ENCODE measurements at regions not wholly inside any gene's neighbourhood (a gene's known extent, or its start where the extent isn't known, plus 50 kb on each side); places are given as distances from the start of the nearest gene placed in this dataset.

- no peaks in the 10 kb centered on the region for H3K9me3 ChIP-seq
- TF ChIP-seq CTCF (IDR thresholded peaks at IDR 0.05; ENCODE audit: low read depth, low read length), result no peak
- H3K4me1 ChIP-seq, result no peaks in the 10 kb centered on the region
- no peaks in the 10 kb centered on the region for H3K27me3 ChIP-seq
- no peak overlapping the region for H3K4me3 ChIP-seq (ENCODE audit: low read depth, low read length)
- no peaks in the 10 kb centered on the region for H3K36me3 ChIP-seq
- no peak for DNase-seq
These were observed 130.7 kb upstream of the RASSF8 start for GRCh38 chr12:25827747-25828146.

GRCh38 chr12:25828188-25828587 lies 130.3 kb upstream of the RASSF8 start:
- Histone ChIP-seq H3K36me3 (no peaks in the 10 kb centered on the region), H3K4me3 (ENCODE audit: low read depth, low read length) (no peak overlapping the region), H3K27me3 (no peaks in the 10 kb centered on the region), H3K9me3 (no peaks in the 10 kb centered on the region), H3K4me1 (no peaks in the 10 kb centered on the region)
- TF ChIP-seq CTCF (IDR thresholded peaks at IDR 0.05; ENCODE audit: low read depth, low read length), result no peak
- no peak for DNase-seq

GRCh38 chr12:25829192-25829591 lies 129.3 kb upstream of the RASSF8 start:
- no peak overlapping the region for H3K4me3 ChIP-seq (ENCODE audit: low read depth, low read length)
- no peak for DNase-seq
- TF ChIP-seq CTCF (IDR thresholded peaks at IDR 0.05; ENCODE audit: low read depth, low read length), result no peak
- no peaks in the 10 kb centered on the region for H3K36me3 ChIP-seq
- H3K27me3 ChIP-seq, result no peaks in the 10 kb centered on the region
- H3K9me3 ChIP-seq, result no peaks in the 10 kb centered on the region
- no peaks in the 10 kb centered on the region for H3K4me1 ChIP-seq

- DNase-seq, result no peak
- no peak for TF ChIP-seq CTCF (IDR thresholded peaks at IDR 0.05; ENCODE audit: low read depth, low read length)
- Histone ChIP-seq H3K27me3 (no peaks in the 10 kb centered on the region), H3K9me3 (no peaks in the 10 kb centered on the region), H3K36me3 (no peaks in the 10 kb centered on the region), H3K4me3 (ENCODE audit: low read depth, low read length) (no peak overlapping the region), H3K4me1 (no peaks in the 10 kb centered on the region)
These were observed 128.0 kb upstream of the RASSF8 start for GRCh38 chr12:25830456-25830855.

GRCh38 chr12:25833657-25834056 lies 124.8 kb upstream of the RASSF8 start:
- Histone ChIP-seq H3K36me3 (no peaks in the 10 kb centered on the region), H3K4me1 (no peaks in the 10 kb centered on the region), H3K27me3 (no peaks in the 10 kb centered on the region), H3K9me3 (no peaks in the 10 kb centered on the region), H3K4me3 (ENCODE audit: low read depth, low read length) (no peak overlapping the region)
- DNase-seq, result no peak
- no peak for TF ChIP-seq CTCF (IDR thresholded peaks at IDR 0.05; ENCODE audit: low read depth, low read length)

GRCh38 chr12:25835385-25835784 lies 123.1 kb upstream of the RASSF8 start:
- Histone ChIP-seq H3K4me1 (no peaks in the 10 kb centered on the region), H3K27me3 (no peaks in the 10 kb centered on the region), H3K9me3 (no peaks in the 10 kb centered on the region), H3K36me3 (no peaks in the 10 kb centered on the region), H3K4me3 (ENCODE audit: low read depth, low read length) (no peak overlapping the region)
- no peak for DNase-seq
- TF ChIP-seq CTCF (IDR thresholded peaks at IDR 0.05; ENCODE audit: low read depth, low read length), result no peak
